Neural crest cell (in vitro differentiated cells): ENCODE measurements at regions not wholly inside any gene's neighbourhood (a gene's known extent, or its start where the extent isn't known, plus 50 kb on each side); places are given as distances from the start of the nearest gene placed in this dataset.

ENCODE experiments used
- DNase-seq: peaks from one replicate; pipeline ENCODE4 v3.0.0; 2021; ENCODE audit warnings: low read depth, mixed read lengths, low spot score
- H3K27ac Mint-ChIP-seq: one replicate; pipeline ENCODE4 v1.8.0; 2021; ENCODE audit warnings: mild to moderate bottlenecking, mixed read lengths; ENCODE audit not compliant: unreplicated experiment
- H3K27me3 Mint-ChIP-seq: 2 replicates; pipeline ENCODE4 v1.8.0; 2021; ENCODE audit warnings: low read depth, mild to moderate bottlenecking, mixed read lengths
- H3K36me3 Mint-ChIP-seq: 2 replicates; pipeline ENCODE4 v1.8.0; 2021; ENCODE audit warnings: low read depth, mild to moderate bottlenecking, mixed read lengths
- H3K4me1 Mint-ChIP-seq: 2 replicates; pipeline ENCODE4 v1.8.0; 2021; ENCODE audit warnings: mixed read lengths
- H3K4me3 Mint-ChIP-seq: one replicate; pipeline ENCODE4 v1.8.0; 2021; ENCODE audit warnings: mild to moderate bottlenecking, mixed read lengths
- H3K9me3 Mint-ChIP-seq: 2 replicates; pipeline ENCODE4 v1.8.0; 2021; ENCODE audit warnings: mixed read lengths
- TF ChIP-seq, protein P1 (sequence below): fragments of 200-600 bp; sonication (generic); conservative IDR thresholded peaks from 2 replicates; pipeline ENCODE4 v1.5.0; 2021; ENCODE audit warnings: antibody characterized with exemption, mild to moderate bottlenecking

DNA sequence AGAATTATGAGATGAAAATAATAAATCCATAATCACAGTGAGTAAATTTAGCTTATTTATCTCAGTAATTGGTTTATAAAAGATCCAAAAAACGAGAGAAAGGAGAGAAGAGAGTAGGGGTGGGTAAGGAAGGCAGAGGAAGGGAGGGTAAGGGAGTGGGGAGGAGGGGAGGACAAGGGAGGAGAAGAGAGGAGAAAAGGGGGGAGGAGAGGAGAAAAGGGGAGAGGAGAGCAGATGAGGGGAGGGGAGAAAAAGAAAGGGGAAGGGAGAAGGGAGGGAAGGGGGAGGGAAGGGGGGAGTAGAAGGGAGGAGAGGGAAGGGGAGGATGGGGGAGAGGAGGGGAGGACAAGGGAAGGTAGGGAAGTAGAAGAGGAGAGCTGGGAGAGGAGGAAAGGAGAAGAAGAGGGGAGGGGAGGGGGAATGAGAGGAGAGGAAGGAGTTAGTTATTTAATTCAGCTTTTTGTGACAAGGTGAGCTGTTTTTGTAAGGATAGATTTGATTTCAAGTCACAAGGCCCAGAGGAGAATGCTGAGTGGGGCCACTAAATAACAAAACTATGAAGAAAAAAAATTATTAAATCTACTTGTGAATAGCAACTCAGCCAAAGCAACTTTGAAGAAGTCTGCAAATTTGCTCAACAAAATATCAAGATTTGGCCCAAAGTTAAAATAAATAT, 454.3 kb downstream of the ARAP2 start:
- no peak overlapping the region for H3K27ac Mint-ChIP-seq
- no peaks in the 10 kb centered on the region for H3K36me3 Mint-ChIP-seq
- DNase-seq: no peak
- H3K27me3 Mint-ChIP-seq: no peaks in the 10 kb centered on the region
- H3K4me1 Mint-ChIP-seq: no peaks in the 10 kb centered on the region
- TF ChIP-seq, protein P1, sequence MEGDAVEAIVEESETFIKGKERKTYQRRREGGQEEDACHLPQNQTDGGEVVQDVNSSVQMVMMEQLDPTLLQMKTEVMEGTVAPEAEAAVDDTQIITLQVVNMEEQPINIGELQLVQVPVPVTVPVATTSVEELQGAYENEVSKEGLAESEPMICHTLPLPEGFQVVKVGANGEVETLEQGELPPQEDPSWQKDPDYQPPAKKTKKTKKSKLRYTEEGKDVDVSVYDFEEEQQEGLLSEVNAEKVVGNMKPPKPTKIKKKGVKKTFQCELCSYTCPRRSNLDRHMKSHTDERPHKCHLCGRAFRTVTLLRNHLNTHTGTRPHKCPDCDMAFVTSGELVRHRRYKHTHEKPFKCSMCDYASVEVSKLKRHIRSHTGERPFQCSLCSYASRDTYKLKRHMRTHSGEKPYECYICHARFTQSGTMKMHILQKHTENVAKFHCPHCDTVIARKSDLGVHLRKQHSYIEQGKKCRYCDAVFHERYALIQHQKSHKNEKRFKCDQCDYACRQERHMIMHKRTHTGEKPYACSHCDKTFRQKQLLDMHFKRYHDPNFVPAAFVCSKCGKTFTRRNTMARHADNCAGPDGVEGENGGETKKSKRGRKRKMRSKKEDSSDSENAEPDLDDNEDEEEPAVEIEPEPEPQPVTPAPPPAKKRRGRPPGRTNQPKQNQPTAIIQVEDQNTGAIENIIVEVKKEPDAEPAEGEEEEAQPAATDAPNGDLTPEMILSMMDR: no peak
- H3K4me3 Mint-ChIP-seq: no peak overlapping the region
- peaks cover 3% of the 10 kb centered on the region for H3K9me3 Mint-ChIP-seq

DNA sequence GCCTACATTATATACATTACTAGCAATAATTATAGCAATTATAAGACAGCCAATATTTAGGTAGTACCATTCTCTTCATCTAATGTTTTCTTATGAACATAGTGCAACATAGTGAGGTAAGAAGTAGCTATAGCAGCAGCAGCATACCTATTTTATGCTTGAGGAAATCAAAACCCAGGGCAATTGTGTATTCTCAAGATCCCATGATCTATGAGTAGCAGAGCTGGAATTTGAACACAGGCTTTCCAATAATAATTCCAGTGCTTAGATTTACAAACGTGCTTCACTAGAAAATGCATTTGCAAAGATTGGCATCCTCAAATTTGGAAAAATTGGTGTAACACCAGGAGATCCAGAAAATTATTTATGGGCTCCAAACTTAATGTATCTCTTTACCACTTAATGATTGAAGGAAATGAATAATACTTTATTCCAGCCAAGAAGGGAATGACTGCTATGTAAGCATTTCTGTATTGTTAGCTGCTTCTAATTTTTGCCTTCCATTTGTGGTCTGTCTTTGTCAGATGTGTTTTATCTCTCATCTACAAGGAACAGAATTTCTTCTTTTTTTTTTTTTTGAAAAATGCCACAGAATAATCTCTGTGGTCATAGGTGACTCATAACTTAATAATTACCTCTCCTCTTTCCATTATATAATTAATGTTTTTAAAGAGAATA, 451.1 kb downstream of the ARAP2 start:
- H3K27ac Mint-ChIP-seq: no peak overlapping the region
- H3K36me3 Mint-ChIP-seq: no peaks in the 10 kb centered on the region
- peaks cover 6% of the 10 kb centered on the region for H3K9me3 Mint-ChIP-seq
- TF ChIP-seq, protein P1: no peak
- no peaks in the 10 kb centered on the region for H3K4me1 Mint-ChIP-seq
- no peak for DNase-seq
- H3K27me3 Mint-ChIP-seq: no peaks in the 10 kb centered on the region
- H3K4me3 Mint-ChIP-seq: no peak overlapping the region

- Mint-ChIP-seq H3K36me3 (no peaks in the 10 kb centered on the region), H3K4me3 (no peak overlapping the region), H3K27me3 (no peaks in the 10 kb centered on the region), H3K27ac (no peak overlapping the region), H3K4me1 (no peaks in the 10 kb centered on the region), H3K9me3 (peaks cover 6% of the 10 kb centered on the region)
- DNase-seq: no peak
- TF ChIP-seq, protein P1: no peak
Measured at GRCh38 chr4:35793766-35794165, 450.5 kb downstream of the ARAP2 start.

DNA sequence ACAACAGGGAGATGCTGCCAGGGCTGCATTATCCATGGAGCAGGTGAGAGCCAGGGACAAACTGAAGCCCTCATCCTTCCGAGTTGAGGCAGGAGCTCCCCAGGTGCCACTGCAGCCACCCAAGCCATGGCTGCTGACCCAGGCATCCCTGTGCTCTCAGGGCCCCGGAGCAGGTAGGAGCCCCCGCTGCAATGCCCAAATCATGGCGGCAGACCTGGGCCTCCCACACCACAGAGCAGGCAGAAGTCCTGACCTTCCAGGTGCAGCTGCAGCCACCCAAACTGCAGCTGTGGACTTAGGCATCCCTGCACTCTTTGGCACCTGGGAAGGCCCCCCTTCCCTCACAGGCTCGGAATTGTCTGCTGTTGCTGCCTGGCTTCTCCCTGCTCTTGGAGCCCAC, 443.6 kb downstream of the ARAP2 start:
- TF ChIP-seq, protein P1: no peak
- H3K27me3 Mint-ChIP-seq: no peaks in the 10 kb centered on the region
- no peak overlapping the region for H3K4me3 Mint-ChIP-seq
- DNase-seq: no peak
- H3K4me1 Mint-ChIP-seq: no peaks in the 10 kb centered on the region
- no peaks in the 10 kb centered on the region for H3K36me3 Mint-ChIP-seq
- no peak overlapping the region for H3K27ac Mint-ChIP-seq
- H3K9me3 Mint-ChIP-seq: peaks cover 6% of the 10 kb centered on the region

DNA sequence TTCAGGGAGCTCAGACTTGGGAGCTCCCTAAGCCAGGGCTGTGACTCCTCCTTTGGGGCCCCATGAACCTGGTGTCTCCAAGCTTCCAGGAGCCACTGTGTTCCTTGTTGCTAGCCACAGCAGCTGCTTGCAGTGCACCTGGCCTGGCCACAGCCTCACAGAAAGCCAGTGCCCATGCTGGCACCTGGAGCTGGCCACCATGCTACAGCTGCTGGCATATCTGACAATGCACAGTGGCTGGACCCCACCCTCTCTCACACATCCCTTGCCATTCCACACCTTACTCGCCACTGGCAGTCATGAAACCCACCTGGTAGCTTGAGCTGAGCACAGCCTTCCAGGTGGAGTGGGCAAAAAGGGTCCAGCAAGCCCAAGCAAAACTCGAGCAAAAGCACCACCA, 441.7 kb downstream of the ARAP2 start:
- TF ChIP-seq, protein P1: no peak
- H3K4me3 Mint-ChIP-seq: no peak overlapping the region
- H3K4me1 Mint-ChIP-seq: no peaks in the 10 kb centered on the region
- no peak overlapping the region for H3K27ac Mint-ChIP-seq
- H3K27me3 Mint-ChIP-seq: no peaks in the 10 kb centered on the region
- no peaks in the 10 kb centered on the region for H3K9me3 Mint-ChIP-seq
- no peak for DNase-seq
- H3K36me3 Mint-ChIP-seq: no peaks in the 10 kb centered on the region
